HL-60 (cell line): ENCODE measurements at regions not wholly inside any gene's neighbourhood (a gene's known extent, or its start where the extent isn't known, plus 50 kb on each side); places are given as distances from the start of the nearest gene placed in this dataset.
"Not testable (repeated sequence)": the region's sequence is repeated elsewhere in the genome, so short reads cannot be mapped to it uniquely, and the experiment has no call there.

Experiments used
- DNase-seq, 2 experiments: peaks; one replicate each; pipeline ENCODE4 v3.0.0-alpha.2; 2010 to 2020; ENCODE audit warnings: low read depth in 1 of 2, low spot score in 1 of 2
- H3K27ac ChIP-seq: fragments of 250-450 bp; sonication (Bioruptor Pico); replicated peaks from 2 replicates; pipeline ENCODE4 v1.5.1; 2020; ENCODE audit warnings: mild to moderate bottlenecking, moderate library complexity
- H3K27me3 ChIP-seq: fragments of 250-450 bp; sonication (Bioruptor Pico); 2 replicates; pipeline ENCODE4 v1.5.1; 2021; ENCODE audit warnings: mild to moderate bottlenecking, moderate library complexity; ENCODE audit not compliant: insufficient read depth, poor library complexity, severe bottlenecking
- H3K4me3 ChIP-seq: replicated peaks from 2 replicates; pipeline ENCODE4 v1.5.1; 2011; ENCODE audit warnings: mild to moderate bottlenecking, control low read depth, low read length; ENCODE audit not compliant: insufficient read depth
- GABPA ChIP-seq: IDR thresholded peaks from 2 replicates; pipeline ENCODE4 v1.6.1; 2012; ENCODE audit warnings: low read depth
- POLR2AphosphoS5 ChIP-seq: IDR thresholded peaks from 2 replicates; pipeline ENCODE4 v1.6.1; 2012; ENCODE audit warnings: low read depth
- SPI1 ChIP-seq: IDR thresholded peaks from 2 replicates; pipeline ENCODE4 v1.6.1; 2012; ENCODE audit warnings: low read depth, mild to moderate bottlenecking, borderline replicate concordance
- TF ChIP-seq, protein P1 (sequence below): IDR thresholded peaks from 2 replicates; pipeline ENCODE4 v1.6.1; 2012; ENCODE audit warnings: low read depth; ENCODE audit not compliant: insufficient replicate concordance
- TF ChIP-seq, protein P2 (sequence below): IDR thresholded peaks from one replicate; pipeline ENCODE4 v1.5.1; 2011; ENCODE audit warnings: low read length, control low read depth, inconsistent platforms; ENCODE audit not compliant: insufficient read depth

DNA sequence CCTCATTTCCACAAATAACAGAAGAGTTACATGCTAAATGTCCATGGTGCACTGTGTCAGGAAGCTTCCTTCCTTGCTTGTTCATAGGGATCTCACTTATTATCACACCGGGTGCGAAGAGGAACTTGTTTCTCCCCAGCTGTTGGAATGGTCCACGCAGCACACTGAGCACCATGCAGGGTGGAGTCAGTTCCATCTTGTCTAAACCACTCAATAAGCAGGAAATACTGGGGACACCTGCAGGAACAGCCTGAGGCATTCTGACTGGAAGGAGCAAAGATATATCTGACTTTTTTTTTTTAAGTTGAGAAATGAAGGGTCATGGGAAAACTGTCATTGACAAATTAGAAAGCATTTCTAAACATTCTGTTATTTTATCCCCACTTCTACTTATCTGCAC is 70.0 kb upstream of the WDR72 start:
- no peak for TF ChIP-seq SPI1
- TF ChIP-seq, protein P1, sequence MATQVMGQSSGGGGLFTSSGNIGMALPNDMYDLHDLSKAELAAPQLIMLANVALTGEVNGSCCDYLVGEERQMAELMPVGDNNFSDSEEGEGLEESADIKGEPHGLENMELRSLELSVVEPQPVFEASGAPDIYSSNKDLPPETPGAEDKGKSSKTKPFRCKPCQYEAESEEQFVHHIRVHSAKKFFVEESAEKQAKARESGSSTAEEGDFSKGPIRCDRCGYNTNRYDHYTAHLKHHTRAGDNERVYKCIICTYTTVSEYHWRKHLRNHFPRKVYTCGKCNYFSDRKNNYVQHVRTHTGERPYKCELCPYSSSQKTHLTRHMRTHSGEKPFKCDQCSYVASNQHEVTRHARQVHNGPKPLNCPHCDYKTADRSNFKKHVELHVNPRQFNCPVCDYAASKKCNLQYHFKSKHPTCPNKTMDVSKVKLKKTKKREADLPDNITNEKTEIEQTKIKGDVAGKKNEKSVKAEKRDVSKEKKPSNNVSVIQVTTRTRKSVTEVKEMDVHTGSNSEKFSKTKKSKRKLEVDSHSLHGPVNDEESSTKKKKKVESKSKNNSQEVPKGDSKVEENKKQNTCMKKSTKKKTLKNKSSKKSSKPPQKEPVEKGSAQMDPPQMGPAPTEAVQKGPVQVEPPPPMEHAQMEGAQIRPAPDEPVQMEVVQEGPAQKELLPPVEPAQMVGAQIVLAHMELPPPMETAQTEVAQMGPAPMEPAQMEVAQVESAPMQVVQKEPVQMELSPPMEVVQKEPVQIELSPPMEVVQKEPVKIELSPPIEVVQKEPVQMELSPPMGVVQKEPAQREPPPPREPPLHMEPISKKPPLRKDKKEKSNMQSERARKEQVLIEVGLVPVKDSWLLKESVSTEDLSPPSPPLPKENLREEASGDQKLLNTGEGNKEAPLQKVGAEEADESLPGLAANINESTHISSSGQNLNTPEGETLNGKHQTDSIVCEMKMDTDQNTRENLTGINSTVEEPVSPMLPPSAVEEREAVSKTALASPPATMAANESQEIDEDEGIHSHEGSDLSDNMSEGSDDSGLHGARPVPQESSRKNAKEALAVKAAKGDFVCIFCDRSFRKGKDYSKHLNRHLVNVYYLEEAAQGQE: no peak
- TF ChIP-seq, protein P2, sequence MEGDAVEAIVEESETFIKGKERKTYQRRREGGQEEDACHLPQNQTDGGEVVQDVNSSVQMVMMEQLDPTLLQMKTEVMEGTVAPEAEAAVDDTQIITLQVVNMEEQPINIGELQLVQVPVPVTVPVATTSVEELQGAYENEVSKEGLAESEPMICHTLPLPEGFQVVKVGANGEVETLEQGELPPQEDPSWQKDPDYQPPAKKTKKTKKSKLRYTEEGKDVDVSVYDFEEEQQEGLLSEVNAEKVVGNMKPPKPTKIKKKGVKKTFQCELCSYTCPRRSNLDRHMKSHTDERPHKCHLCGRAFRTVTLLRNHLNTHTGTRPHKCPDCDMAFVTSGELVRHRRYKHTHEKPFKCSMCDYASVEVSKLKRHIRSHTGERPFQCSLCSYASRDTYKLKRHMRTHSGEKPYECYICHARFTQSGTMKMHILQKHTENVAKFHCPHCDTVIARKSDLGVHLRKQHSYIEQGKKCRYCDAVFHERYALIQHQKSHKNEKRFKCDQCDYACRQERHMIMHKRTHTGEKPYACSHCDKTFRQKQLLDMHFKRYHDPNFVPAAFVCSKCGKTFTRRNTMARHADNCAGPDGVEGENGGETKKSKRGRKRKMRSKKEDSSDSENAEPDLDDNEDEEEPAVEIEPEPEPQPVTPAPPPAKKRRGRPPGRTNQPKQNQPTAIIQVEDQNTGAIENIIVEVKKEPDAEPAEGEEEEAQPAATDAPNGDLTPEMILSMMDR: no peak
- TF ChIP-seq POLR2AphosphoS5: no peak
- TF ChIP-seq GABPA: no peak
- no peak for DNase-seq
- H3K4me3 ChIP-seq: no peak overlapping the region
- H3K27ac ChIP-seq: no peak overlapping the region
- H3K27me3 ChIP-seq: no peaks in the 10 kb centered on the region

DNA sequence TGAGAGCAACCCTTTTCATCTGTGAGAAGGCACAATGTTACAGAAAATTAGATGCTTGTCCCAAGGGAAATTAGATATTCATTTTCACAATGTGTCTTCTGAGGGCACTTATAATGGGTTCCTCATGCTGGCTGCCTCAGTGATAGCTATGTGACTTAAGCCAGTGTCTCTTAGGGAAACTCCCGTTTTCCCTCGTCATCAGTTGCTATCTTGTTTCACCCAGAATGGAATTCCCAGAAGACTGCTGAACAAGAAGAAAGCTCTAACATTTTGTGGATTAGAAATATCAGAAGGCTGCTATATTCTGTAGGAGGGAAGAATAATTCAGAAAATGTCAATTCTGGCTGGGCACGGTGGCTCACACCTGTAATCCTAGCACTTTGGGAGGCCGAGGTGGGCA is 67.9 kb upstream of the WDR72 start:
- DNase-seq: no peak
- no peaks in the 10 kb centered on the region for H3K27me3 ChIP-seq
- H3K27ac ChIP-seq: no peak overlapping the region
- no peak overlapping the region for H3K4me3 ChIP-seq
- TF ChIP-seq POLR2AphosphoS5 (no peak), GABPA (no peak), SPI1 (no peak)
- TF ChIP-seq, protein P2: no peak
- TF ChIP-seq, protein P1: no peak

DNA sequence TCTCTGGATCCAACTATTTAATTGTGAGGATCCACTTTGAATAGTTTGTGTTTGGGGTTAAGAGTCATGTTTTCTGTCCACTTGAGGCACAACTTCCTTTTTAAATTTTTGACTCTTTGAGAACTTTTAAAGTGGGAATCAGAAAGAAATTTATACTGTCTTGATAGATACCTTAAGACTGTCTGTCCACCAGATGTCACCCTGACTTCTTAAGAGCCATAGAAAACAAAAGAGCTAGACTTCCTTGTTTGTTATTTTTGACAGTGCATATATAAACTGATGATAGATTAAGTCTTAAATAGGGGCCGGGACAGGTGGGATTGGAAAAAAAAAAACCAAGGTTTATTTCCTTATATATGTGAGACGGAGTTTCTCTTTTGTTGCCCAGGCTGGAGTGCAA is 52.1 kb upstream of the WDR72 start:
- DNase-seq: no peak

DNA sequence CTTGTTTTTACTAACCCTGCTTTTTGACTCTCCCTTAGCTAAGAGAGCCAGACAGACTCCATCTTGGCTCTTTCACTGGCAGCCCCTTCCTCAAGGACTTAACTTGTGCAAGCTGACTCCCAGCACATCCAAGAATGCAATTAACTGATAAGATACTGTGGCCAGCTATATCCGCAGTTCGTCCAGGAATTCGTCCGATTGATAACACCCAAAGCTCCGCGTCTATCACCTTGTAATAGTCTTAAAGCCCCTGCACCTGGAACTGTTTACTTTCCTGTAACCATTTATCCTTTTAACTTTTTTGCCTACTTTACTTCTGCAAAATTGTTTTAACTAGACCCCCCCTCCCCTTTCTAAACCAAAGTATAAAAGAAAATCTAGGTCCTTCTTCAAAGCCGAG is 50.8 kb upstream of the WDR72 start:
- DNase-seq, H3K27me3 ChIP-seq, H3K4me3 ChIP-seq, H3K27ac ChIP-seq: not testable (repeated sequence)

More for the DNA sequence above, 52.1 kb upstream of the WDR72 start:
- TF ChIP-seq GABPA: no peak
- TF ChIP-seq, protein P1: no peak
- TF ChIP-seq SPI1: no peak
- TF ChIP-seq, protein P2: no peak
- TF ChIP-seq POLR2AphosphoS5: no peak
- H3K27ac ChIP-seq: no peak overlapping the region
- H3K27me3 ChIP-seq: no peaks in the 10 kb centered on the region
- no peak overlapping the region for H3K4me3 ChIP-seq
